Kidney epithelial cell (primary cell): ENCODE measurements at regions not wholly inside any gene's neighbourhood (a gene's known extent, or its start where the extent isn't known, plus 50 kb on each side); places are given as distances from the start of the nearest gene placed in this dataset.

Experiments
- DNase-seq: peaks from one replicate; pipeline ENCODE4 v3.0.0-alpha.2; 2010; ENCODE audit warnings: low read depth
- H3K27me3 ChIP-seq: 2 replicates; pipeline ENCODE4 v1.6.0; 2011; ENCODE audit warnings: low read length; ENCODE audit not compliant: control insufficient read depth, insufficient read depth
- H3K36me3 ChIP-seq: 2 replicates; pipeline ENCODE4 v1.5.1; 2011; ENCODE audit warnings: low read length; ENCODE audit not compliant: control insufficient read depth, insufficient read depth
- H3K4me3 ChIP-seq: 2 replicates; pipeline ENCODE4 v1.5.1; 2011; ENCODE audit warnings: low read depth, mild to moderate bottlenecking, control low read depth, low read length
- TF ChIP-seq, protein P1 (sequence below): IDR thresholded peaks from 2 replicates; pipeline ENCODE4 v1.5.1; 2011; ENCODE audit warnings: mild to moderate bottlenecking, moderate library complexity, low read length, control low read depth, inconsistent platforms; ENCODE audit not compliant: insufficient read depth, poor library complexity, severe bottlenecking

DNA sequence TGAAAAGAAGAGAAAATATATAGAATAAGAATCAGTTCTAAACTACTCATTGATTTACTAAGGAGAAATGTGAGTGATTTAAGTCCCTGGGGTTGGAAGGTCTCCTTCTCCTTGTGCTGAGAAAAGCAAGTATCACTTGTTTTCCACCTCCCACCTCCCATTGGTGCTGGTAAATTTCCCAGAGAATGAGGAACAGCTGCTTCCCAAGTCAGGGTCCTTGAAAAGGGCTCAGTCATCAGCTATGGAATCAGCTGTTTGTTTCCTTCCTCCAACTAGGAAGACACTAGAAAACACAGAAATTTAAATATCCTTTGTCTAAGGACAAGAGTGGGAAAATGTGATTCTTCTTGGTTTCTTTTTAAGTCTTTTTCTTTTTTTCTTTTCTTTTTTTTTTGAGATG is 131.3 kb upstream of the C1orf21 start:
- Histone ChIP-seq H3K27me3 (no peaks in the 10 kb centered on the region), H3K4me3 (no peak overlapping the region), H3K36me3 (no peaks in the 10 kb centered on the region)
- no peak for DNase-seq
- TF ChIP-seq, protein P1, sequence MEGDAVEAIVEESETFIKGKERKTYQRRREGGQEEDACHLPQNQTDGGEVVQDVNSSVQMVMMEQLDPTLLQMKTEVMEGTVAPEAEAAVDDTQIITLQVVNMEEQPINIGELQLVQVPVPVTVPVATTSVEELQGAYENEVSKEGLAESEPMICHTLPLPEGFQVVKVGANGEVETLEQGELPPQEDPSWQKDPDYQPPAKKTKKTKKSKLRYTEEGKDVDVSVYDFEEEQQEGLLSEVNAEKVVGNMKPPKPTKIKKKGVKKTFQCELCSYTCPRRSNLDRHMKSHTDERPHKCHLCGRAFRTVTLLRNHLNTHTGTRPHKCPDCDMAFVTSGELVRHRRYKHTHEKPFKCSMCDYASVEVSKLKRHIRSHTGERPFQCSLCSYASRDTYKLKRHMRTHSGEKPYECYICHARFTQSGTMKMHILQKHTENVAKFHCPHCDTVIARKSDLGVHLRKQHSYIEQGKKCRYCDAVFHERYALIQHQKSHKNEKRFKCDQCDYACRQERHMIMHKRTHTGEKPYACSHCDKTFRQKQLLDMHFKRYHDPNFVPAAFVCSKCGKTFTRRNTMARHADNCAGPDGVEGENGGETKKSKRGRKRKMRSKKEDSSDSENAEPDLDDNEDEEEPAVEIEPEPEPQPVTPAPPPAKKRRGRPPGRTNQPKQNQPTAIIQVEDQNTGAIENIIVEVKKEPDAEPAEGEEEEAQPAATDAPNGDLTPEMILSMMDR = no peak

DNA sequence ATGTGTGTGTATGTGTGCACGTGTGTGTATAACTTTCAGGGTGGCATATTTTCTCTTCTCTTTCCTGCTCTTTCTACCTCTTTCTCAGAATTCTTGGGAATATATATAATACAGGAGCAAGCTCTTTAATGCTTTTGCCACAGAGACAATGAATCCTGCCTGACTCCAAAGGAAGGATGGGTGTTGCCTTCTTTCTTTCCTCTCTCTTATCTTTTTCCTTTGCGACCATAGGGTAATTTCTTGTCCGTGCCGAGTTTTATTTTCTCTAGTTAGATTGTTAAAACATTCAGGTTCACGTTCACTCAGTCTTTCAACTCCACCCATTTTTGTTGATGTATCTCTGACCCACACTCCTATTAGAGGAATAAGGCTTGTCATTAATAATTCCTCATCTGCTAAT is 129.0 kb upstream of the C1orf21 start:
- TF ChIP-seq, protein P1 = no peak
- H3K27me3 ChIP-seq = no peaks in the 10 kb centered on the region
- no peaks in the 10 kb centered on the region for H3K36me3 ChIP-seq
- no peak for DNase-seq
- H3K4me3 ChIP-seq = no peak overlapping the region

DNA sequence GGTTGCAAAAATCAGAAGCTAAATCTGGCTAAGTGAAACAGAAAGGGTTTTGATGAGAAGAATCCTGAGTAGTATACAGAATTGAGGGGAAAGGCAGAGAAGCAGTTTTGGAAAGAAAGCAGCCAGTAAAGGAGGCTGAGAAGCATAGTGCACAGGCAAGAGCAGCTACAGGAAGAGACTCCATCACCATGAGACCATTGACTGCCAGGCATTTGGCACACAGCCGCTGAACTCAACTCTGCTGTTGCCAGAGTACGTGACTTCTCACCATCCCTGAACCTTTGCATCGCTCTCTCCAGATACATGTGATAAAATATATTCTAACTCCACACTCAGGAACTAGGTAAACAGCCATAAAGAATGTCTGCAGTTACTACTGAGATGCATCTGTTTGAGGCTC is 128.3 kb upstream of the C1orf21 start:
- no peaks in the 10 kb centered on the region for H3K36me3 ChIP-seq
- TF ChIP-seq, protein P1 = no peak
- H3K27me3 ChIP-seq = no peaks in the 10 kb centered on the region
- H3K4me3 ChIP-seq = no peak overlapping the region
- DNase-seq = no peak

DNA sequence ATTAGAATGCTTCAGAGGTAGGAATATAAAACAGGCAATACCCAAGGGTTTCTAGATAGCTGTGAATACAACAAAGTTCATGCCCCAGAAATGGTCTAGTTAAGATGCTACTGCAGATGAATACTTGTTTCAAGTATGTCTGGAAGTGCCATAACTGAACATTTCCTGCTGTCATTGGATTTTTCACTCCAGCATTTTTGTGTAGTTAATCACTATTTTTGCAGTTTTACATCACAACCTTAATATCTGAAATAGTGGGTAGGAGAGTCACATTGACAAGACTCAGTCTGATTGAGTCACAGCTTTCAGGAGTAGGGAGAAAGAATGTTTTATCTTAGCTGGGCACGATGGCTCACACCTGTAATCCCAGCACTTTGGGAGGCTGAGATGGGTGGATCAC is 126.4 kb upstream of the C1orf21 start:
- TF ChIP-seq, protein P1 = no peak
- peak; percentile 38 for DNase-seq
- no peaks in the 10 kb centered on the region for H3K36me3 ChIP-seq
- H3K4me3 ChIP-seq = no peak overlapping the region
- H3K27me3 ChIP-seq = no peaks in the 10 kb centered on the region

DNA sequence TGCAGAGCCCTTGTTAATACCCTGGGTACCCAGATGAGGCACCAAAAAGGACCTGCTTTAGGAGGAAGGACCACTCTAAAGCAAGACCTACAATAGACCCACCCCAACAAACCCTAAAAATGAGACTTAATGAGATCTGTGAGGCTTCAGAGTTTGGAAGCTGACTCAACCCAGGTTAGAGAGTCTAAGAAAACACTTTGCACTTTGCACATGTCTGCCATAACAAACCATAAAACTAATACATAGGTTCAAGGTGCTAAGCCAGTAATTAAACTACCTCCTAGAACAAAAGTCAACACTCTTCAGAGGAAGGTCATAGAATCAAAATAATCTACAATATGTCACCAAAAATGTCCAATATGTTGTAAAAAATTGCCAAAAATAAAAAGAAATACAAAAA is 124.7 kb upstream of the C1orf21 start:
- no peak overlapping the region for H3K4me3 ChIP-seq
- TF ChIP-seq, protein P1 = no peak
- H3K36me3 ChIP-seq = no peaks in the 10 kb centered on the region

DNA sequence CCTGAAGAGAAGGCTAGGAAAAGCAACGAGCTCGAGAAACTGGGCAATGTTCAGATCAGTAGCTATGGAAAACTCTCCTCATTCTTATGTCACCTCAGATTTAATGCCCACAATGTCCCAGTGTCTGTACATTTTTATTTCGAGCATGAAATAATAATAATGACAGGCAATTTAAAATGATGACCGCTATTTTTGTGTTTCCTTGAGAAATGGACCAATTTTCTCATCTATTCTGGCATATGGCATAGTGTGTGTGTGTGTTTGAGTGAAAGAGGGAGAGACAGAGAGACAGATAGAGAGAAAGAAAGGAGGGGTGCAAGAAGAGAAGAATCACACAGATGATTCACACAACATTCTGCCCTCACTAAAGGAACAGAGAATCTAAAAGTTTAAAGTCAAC is 119.1 kb upstream of the C1orf21 start:
- TF ChIP-seq, protein P1 = no peak
- Histone ChIP-seq H3K4me3 (no peak overlapping the region), H3K27me3 (no peaks in the 10 kb centered on the region), H3K36me3 (no peaks in the 10 kb centered on the region)
- no peak for DNase-seq

More for the DNA sequence above, 124.7 kb upstream of the C1orf21 start:
- H3K27me3 ChIP-seq = no peaks in the 10 kb centered on the region
- no peak for DNase-seq
